ENCODE measurements at regions not wholly inside any gene's neighbourhood (a gene's known extent, or its start where the extent isn't known, plus 50 kb on each side); places are given as distances from the start of the nearest gene placed in this dataset.

- no peak for DNase-seq
- H3K23ac ChIP-seq (ENCODE audit: low read length) = no peak overlapping the region
- no peaks in the 10 kb centered on the region for H3K79me2 ChIP-seq (ENCODE audit: control insufficient read depth, insufficient read depth, low read length, poor library complexity)
- H3K9me3 ChIP-seq (ENCODE audit: insufficient read depth, low read depth, low read length) = no peaks in the 10 kb centered on the region
- no peak overlapping the region for H4K8ac ChIP-seq (ENCODE audit: low read depth, low read length)
- no peak overlapping the region for H4K12ac ChIP-seq (ENCODE audit: low read depth, low read length)
- no peaks in the 10 kb centered on the region for H3K27me3 ChIP-seq (ENCODE audit: insufficient read depth, low read length)
- no peak overlapping the region for H3K4me2 ChIP-seq (ENCODE audit: low read length)
- H2BK5ac ChIP-seq (ENCODE audit: low read depth, low read length, poor library complexity) = no peak overlapping the region
- H2AK5ac ChIP-seq (ENCODE audit: low read length) = no peak overlapping the region
- no peaks in the 10 kb centered on the region for H3K4me1 ChIP-seq (ENCODE audit: control insufficient read depth in 1 of 2, insufficient read depth in 2 of 2, low read length in 2 of 2)
- H3K79me1 ChIP-seq (ENCODE audit: low read length) = no peaks in the 10 kb centered on the region
- H3K9ac ChIP-seq (ENCODE audit: low read length) = no peak overlapping the region
- H3K36me3 ChIP-seq (ENCODE audit: control insufficient read depth in 1 of 2, insufficient read depth in 2 of 2, low read length in 2 of 2) = no peaks in the 10 kb centered on the region
- no peak overlapping the region for H3K18ac ChIP-seq (ENCODE audit: low read length)
- no peak overlapping the region for H3K4me3 ChIP-seq (ENCODE audit: low read depth, low read length)
- no peak overlapping the region for H2AFZ ChIP-seq (ENCODE audit: insufficient read depth, low read length, poor library complexity)
- H2BK12ac ChIP-seq (ENCODE audit: low read length) = no peak overlapping the region
- no peak overlapping the region for H4K91ac ChIP-seq (ENCODE audit: low read depth, low read length)
- H3K14ac ChIP-seq (ENCODE audit: low read length) = no peak overlapping the region
- no peak overlapping the region for H3K4ac ChIP-seq (ENCODE audit: low read depth, low read length)
- no peak overlapping the region for H2BK120ac ChIP-seq (ENCODE audit: insufficient read depth, low read length, poor library complexity)
- H3K27ac ChIP-seq (ENCODE audit: low read depth, low read length) = no peak overlapping the region
- WGBS (ENCODE audit: extremely low coverage, insufficient coverage, insufficient read length) = no CpG with 5 or more reads among the region's 4 CpGs
Measured at GRCh38 chr11:115933564-115933963, 429.3 kb upstream of the CADM1 start.

DNA sequence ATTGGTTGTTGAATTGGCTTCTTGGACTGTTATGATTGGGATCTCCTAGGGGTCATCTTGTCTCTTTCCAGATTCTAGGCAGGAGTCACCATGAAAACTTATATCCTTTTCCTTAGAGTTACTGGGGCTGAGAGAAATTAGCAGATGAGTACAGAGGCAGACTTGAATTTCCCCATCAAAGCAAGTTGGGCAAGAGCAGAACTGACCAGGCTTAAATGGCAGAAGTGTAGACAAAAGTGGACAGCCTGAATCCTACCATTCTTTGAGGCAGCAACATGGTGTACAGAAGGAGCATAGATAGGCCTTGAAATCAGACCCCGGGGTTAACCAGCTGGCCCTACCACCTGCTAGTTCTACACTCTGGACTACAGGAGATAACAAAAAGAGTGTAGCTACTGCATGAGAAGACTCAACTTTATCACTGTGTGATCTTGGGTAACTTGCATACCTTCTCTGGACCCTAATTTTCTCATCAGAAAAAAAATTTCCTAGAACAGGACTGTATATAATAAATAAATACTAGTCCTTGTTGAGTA is 427.4 kb upstream of the CADM1 start:
- H3K4me3 ChIP-seq (ENCODE audit: low read depth, low read length) = no peak overlapping the region
- no peaks in the 10 kb centered on the region for H3K9me3 ChIP-seq (ENCODE audit: insufficient read depth, low read depth, low read length)
- no peak overlapping the region for H3K27ac ChIP-seq (ENCODE audit: low read depth, low read length)
- no peak overlapping the region for H2BK12ac ChIP-seq (ENCODE audit: low read length)
- WGBS (ENCODE audit: extremely low coverage, insufficient coverage, insufficient read length) = no CpG with 5 or more reads among the region's 1 CpG
- no peak overlapping the region for H4K91ac ChIP-seq (ENCODE audit: low read depth, low read length)
- no peaks in the 10 kb centered on the region for H3K79me2 ChIP-seq (ENCODE audit: control insufficient read depth, insufficient read depth, low read length, poor library complexity)
- no peak for DNase-seq
- no peak overlapping the region for H4K8ac ChIP-seq (ENCODE audit: low read depth, low read length)
- no peak overlapping the region for H2BK5ac ChIP-seq (ENCODE audit: low read depth, low read length, poor library complexity)
- H3K4ac ChIP-seq (ENCODE audit: low read depth, low read length) = no peak overlapping the region
- H3K79me1 ChIP-seq (ENCODE audit: low read length) = no peaks in the 10 kb centered on the region
- no peak overlapping the region for H2AFZ ChIP-seq (ENCODE audit: insufficient read depth, low read length, poor library complexity)
- H3K36me3 ChIP-seq (ENCODE audit: control insufficient read depth in 1 of 2, insufficient read depth in 2 of 2, low read length in 2 of 2) = no peaks in the 10 kb centered on the region
- no peak overlapping the region for H3K4me2 ChIP-seq (ENCODE audit: low read length)
- no peak overlapping the region for H4K12ac ChIP-seq (ENCODE audit: low read depth, low read length)
- no peak overlapping the region for H3K23ac ChIP-seq (ENCODE audit: low read length)
- H2AK5ac ChIP-seq (ENCODE audit: low read length) = no peak overlapping the region
- H3K9ac ChIP-seq (ENCODE audit: low read length) = no peak overlapping the region
- no peaks in the 10 kb centered on the region for H3K27me3 ChIP-seq (ENCODE audit: insufficient read depth, low read length)
- H3K4me1 ChIP-seq (ENCODE audit: control insufficient read depth in 1 of 2, insufficient read depth in 2 of 2, low read length in 2 of 2) = no peaks in the 10 kb centered on the region
- H3K14ac ChIP-seq (ENCODE audit: low read length) = no peak overlapping the region
- no peak overlapping the region for H3K18ac ChIP-seq (ENCODE audit: low read length)
- H2BK120ac ChIP-seq (ENCODE audit: insufficient read depth, low read length, poor library complexity) = no peak overlapping the region

DNA sequence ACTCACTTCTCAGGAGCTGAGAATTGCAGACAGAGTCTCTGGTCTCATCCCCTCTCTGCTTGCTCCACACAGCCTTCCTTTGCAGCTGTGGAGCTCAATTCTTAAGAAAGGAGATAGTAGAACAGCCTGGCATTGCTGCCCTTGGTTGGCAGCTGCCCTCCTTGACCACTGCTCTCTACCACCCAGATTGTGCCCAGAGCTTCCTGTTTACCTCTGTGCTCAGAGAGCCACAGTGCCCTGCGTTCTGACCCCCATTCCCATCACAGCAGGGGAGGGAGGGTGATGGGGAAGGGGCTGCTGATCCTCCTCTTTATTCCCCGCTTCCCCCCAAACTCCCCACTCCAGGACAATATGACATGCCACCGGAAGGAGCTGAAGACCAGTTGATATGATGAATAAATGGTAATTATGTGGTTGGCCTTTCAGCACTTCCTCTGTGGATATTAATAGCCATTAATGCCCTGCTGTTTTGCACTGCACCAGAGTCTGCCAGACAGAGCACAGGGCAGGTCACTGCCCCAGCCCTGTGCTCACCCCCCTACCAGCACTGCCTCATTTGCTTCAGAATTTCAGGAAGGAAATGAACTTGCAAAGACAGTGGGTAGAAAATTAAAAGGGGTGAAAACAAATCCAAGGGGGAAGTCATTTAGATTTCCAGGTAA is 426.8 kb upstream of the CADM1 start:
- Histone ChIP-seq H4K12ac (ENCODE audit: low read depth, low read length) (no peak overlapping the region), H2BK5ac (ENCODE audit: low read depth, low read length, poor library complexity) (no peak overlapping the region), H4K8ac (ENCODE audit: low read depth, low read length) (no peak overlapping the region), H3K14ac (ENCODE audit: low read length) (no peak overlapping the region), H3K79me2 (ENCODE audit: control insufficient read depth, insufficient read depth, low read length, poor library complexity) (no peaks in the 10 kb centered on the region), H2BK12ac (ENCODE audit: low read length) (no peak overlapping the region), H2BK120ac (ENCODE audit: insufficient read depth, low read length, poor library complexity) (no peak overlapping the region), H3K9ac (ENCODE audit: low read length) (no peak overlapping the region), H2AFZ (ENCODE audit: insufficient read depth, low read length, poor library complexity) (no peak overlapping the region), H3K4ac (ENCODE audit: low read depth, low read length) (no peak overlapping the region), H3K4me3 (ENCODE audit: low read depth, low read length) (no peak overlapping the region), H2AK5ac (ENCODE audit: low read length) (no peak overlapping the region), H3K18ac (ENCODE audit: low read length) (no peak overlapping the region), H3K9me3 (ENCODE audit: insufficient read depth, low read depth, low read length) (no peaks in the 10 kb centered on the region), H3K27ac (ENCODE audit: low read depth, low read length) (no peak overlapping the region), H3K4me2 (ENCODE audit: low read length) (no peak overlapping the region), H3K23ac (ENCODE audit: low read length) (no peak overlapping the region), H3K27me3 (ENCODE audit: insufficient read depth, low read length) (no peaks in the 10 kb centered on the region), H3K36me3 (ENCODE audit: control insufficient read depth in 1 of 2, insufficient read depth in 2 of 2, low read length in 2 of 2) (no peaks in the 10 kb centered on the region), H3K79me1 (ENCODE audit: low read length) (no peaks in the 10 kb centered on the region), H4K91ac (ENCODE audit: low read depth, low read length) (no peak overlapping the region), H3K4me1 (ENCODE audit: control insufficient read depth in 1 of 2, insufficient read depth in 2 of 2, low read length in 2 of 2) (no peaks in the 10 kb centered on the region)
- DNase-seq = no peak
- WGBS (ENCODE audit: extremely low coverage, insufficient coverage, insufficient read length) = no CpG with 5 or more reads among the region's 3 CpGs

- no peak overlapping the region for H2AK5ac ChIP-seq (ENCODE audit: low read length)
- H3K79me2 ChIP-seq (ENCODE audit: control insufficient read depth, insufficient read depth, low read length, poor library complexity) = no peaks in the 10 kb centered on the region
- H3K23ac ChIP-seq (ENCODE audit: low read length) = no peak overlapping the region
- H3K18ac ChIP-seq (ENCODE audit: low read length) = no peak overlapping the region
- no peak overlapping the region for H2BK5ac ChIP-seq (ENCODE audit: low read depth, low read length, poor library complexity)
- H3K9me3 ChIP-seq (ENCODE audit: insufficient read depth, low read depth, low read length) = no peaks in the 10 kb centered on the region
- H4K8ac ChIP-seq (ENCODE audit: low read depth, low read length) = no peak overlapping the region
- H2AFZ ChIP-seq (ENCODE audit: insufficient read depth, low read length, poor library complexity) = no peak overlapping the region
- H4K91ac ChIP-seq (ENCODE audit: low read depth, low read length) = no peak overlapping the region
- H3K14ac ChIP-seq (ENCODE audit: low read length) = no peak overlapping the region
- no peak overlapping the region for H3K4me2 ChIP-seq (ENCODE audit: low read length)
- H3K27ac ChIP-seq (ENCODE audit: low read depth, low read length) = no peak overlapping the region
- no peak for DNase-seq
- no peak overlapping the region for H3K4me3 ChIP-seq (ENCODE audit: low read depth, low read length)
- no peak overlapping the region for H3K9ac ChIP-seq (ENCODE audit: low read length)
- H3K4me1 ChIP-seq (ENCODE audit: control insufficient read depth in 1 of 2, insufficient read depth in 2 of 2, low read length in 2 of 2) = no peaks in the 10 kb centered on the region
- no peak overlapping the region for H3K4ac ChIP-seq (ENCODE audit: low read depth, low read length)
- no peaks in the 10 kb centered on the region for H3K27me3 ChIP-seq (ENCODE audit: insufficient read depth, low read length)
- H3K79me1 ChIP-seq (ENCODE audit: low read length) = no peaks in the 10 kb centered on the region
- no peak overlapping the region for H2BK120ac ChIP-seq (ENCODE audit: insufficient read depth, low read length, poor library complexity)
- no CpG with 5 or more reads among the region's 2 CpGs for WGBS (ENCODE audit: extremely low coverage, insufficient coverage, insufficient read length)
- H2BK12ac ChIP-seq (ENCODE audit: low read length) = no peak overlapping the region
- H3K36me3 ChIP-seq (ENCODE audit: control insufficient read depth in 1 of 2, insufficient read depth in 2 of 2, low read length in 2 of 2) = no peaks in the 10 kb centered on the region
- H4K12ac ChIP-seq (ENCODE audit: low read depth, low read length) = no peak overlapping the region
Measured at GRCh38 chr11:115930291-115930690, 426.1 kb upstream of the CADM1 start.

All from trophoblast cell (in vitro differentiated cells and primary cell).